Fibroblast of lung (primary cell): ENCODE measurements at regions not wholly inside any gene's neighbourhood (a gene's known extent, or its start where the extent isn't known, plus 50 kb on each side); places are given as distances from the start of the nearest gene placed in this dataset.

Experiments used
- EZH2 ChIP-seq: IDR thresholded peaks from 2 replicates; pipeline ENCODE4 v1.5.1; 2012; ENCODE audit warnings: low read length, control low read depth, mild to moderate bottlenecking; ENCODE audit errors: missing control alignments
- TF ChIP-seq, protein P1 (sequence below), 2 donors: IDR thresholded peaks in 1 of 2; conservative IDR thresholded peaks in 1 of 2; 1 replicate in 1 of 2; 2 replicates in 1 of 2; pipeline ENCODE4 v1.5.1; 2011 to 2012; ENCODE audit warnings: low read length in 2 of 2, control low read depth in 1 of 2, inconsistent platforms in 1 of 2, low read depth in 1 of 2, mild to moderate bottlenecking in 1 of 2

DNA sequence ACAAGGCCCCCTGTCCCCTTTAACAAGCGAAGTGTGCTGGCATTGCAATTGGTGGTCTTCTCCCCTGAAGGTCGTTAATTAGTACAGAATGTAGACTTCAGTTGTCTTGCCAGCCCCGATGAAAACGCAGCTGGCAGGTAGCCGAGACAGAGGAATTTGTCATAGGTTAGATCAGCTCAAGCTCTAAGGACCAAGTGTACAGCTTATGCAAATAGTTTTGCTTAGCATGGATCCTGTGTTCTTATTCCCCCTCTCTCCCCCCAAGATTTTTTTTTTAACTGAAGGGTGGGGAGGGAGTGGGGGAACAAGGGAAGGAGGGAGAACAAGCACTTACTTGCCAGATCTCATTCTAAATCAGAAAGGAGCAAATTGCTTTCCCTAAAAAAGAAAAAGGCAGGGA is 58.6 kb upstream of the PARP11 start:
- TF ChIP-seq, protein P1, sequence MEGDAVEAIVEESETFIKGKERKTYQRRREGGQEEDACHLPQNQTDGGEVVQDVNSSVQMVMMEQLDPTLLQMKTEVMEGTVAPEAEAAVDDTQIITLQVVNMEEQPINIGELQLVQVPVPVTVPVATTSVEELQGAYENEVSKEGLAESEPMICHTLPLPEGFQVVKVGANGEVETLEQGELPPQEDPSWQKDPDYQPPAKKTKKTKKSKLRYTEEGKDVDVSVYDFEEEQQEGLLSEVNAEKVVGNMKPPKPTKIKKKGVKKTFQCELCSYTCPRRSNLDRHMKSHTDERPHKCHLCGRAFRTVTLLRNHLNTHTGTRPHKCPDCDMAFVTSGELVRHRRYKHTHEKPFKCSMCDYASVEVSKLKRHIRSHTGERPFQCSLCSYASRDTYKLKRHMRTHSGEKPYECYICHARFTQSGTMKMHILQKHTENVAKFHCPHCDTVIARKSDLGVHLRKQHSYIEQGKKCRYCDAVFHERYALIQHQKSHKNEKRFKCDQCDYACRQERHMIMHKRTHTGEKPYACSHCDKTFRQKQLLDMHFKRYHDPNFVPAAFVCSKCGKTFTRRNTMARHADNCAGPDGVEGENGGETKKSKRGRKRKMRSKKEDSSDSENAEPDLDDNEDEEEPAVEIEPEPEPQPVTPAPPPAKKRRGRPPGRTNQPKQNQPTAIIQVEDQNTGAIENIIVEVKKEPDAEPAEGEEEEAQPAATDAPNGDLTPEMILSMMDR (conservative IDR thresholded peaks at IDR 0.05 in 1 of 2, IDR thresholded peaks at IDR 0.05 in 1 of 2; ENCODE audit: low read depth in 1 of 2, low read length in 2 of 2): no peak
- no peak for TF ChIP-seq EZH2
